OCI-LY7 (cell line): ENCODE measurements at regions not wholly inside any gene's neighbourhood (a gene's known extent, or its start where the extent isn't known, plus 50 kb on each side); places are given as distances from the start of the nearest gene placed in this dataset.

Source experiments
- BruUV-seq: library from RNA; stranded (reverse); fragments of 400-500 nt; replicated peaks from 2 replicates; lab custom pipeline; 2021; lab: Mats Ljungman, UMichigan
- CTCF ChIA-PET: fragments of 300-600 bp; sonication (Branson Sonifier 250); formaldehyde crosslinking; loops from one replicate; lab custom pipeline; 2022; ENCODE audit warnings: antibody characterized with exemption; ENCODE audit not compliant: unreplicated experiment; lab: Charles Lee
- POLR2A ChIA-PET: fragments of 300-600 bp; sonication (Branson Sonifier 250); formaldehyde crosslinking; loops from one replicate; lab custom pipeline; 2022; ENCODE audit warnings: antibody characterized with exemption; lab: Charles Lee
- DNase-seq: peaks from one replicate; pipeline ENCODE4 v3.0.0-alpha.2; 2015; ENCODE audit warnings: low spot score
- H2AFZ ChIP-seq: fragments of 200-600 bp; sonication (generic), shearing (Covaris generic); 2 replicates; pipeline ENCODE4 v1.6.1; 2014; ENCODE audit warnings: mild to moderate bottlenecking, antibody characterized with exemption, low read length, moderate library complexity
- H3K27ac ChIP-seq: fragments of 200-600 bp; sonication (generic); 2 replicates; pipeline ENCODE4 v1.5.1; 2014; ENCODE audit warnings: mixed run types, low read depth, mild to moderate bottlenecking, moderate library complexity, low read length, inconsistent platforms; ENCODE audit not compliant: poor library complexity, severe bottlenecking
- H3K36me3 ChIP-seq: fragments of 200-600 bp; sonication (generic); 2 replicates; pipeline ENCODE4 v1.6.1; 2014; ENCODE audit warnings: mild to moderate bottlenecking, antibody characterized with exemption, low read length, moderate library complexity, mixed read lengths; ENCODE audit not compliant: insufficient read depth
- H3K4me1 ChIP-seq: fragments of 200-600 bp; sonication (generic); 2 replicates; pipeline ENCODE4 v1.5.1; 2014; ENCODE audit warnings: mild to moderate bottlenecking, low read length; ENCODE audit not compliant: insufficient read depth, poor library complexity, severe bottlenecking
- H3K4me2 ChIP-seq: fragments of 200-600 bp; sonication (generic); 2 replicates; pipeline ENCODE4 v1.6.1; 2014; ENCODE audit warnings: mild to moderate bottlenecking, low read length
- H3K4me3 ChIP-seq: fragments of 200-600 bp; sonication (generic); 2 replicates; pipeline ENCODE4 v1.5.1; 2014; ENCODE audit warnings: mild to moderate bottlenecking, low read depth, low read length; ENCODE audit not compliant: poor library complexity, severe bottlenecking
- H3K79me2 ChIP-seq: fragments of 200-600 bp; sonication (generic); 2 replicates; pipeline ENCODE4 v1.6.1; 2016; ENCODE audit warnings: low read depth, mild to moderate bottlenecking, low read length, moderate library complexity, mixed read lengths; ENCODE audit not compliant: insufficient read depth
- H3K9me2 ChIP-seq: fragments of 200-600 bp; sonication (generic); 2 replicates; pipeline ENCODE4 v1.6.1; 2016; ENCODE audit warnings: mild to moderate bottlenecking, low read length, mixed read lengths; ENCODE audit not compliant: insufficient read depth
- H3K9me3 ChIP-seq: fragments of 200-600 bp; sonication (generic); 2 replicates; pipeline ENCODE4 v1.6.1; 2014; ENCODE audit warnings: mild to moderate bottlenecking, mixed run types, low read length, mixed read lengths
- H4K20me1 ChIP-seq: fragments of 200-600 bp; sonication (generic); 2 replicates; pipeline ENCODE4 v1.6.1; 2014; ENCODE audit warnings: mild to moderate bottlenecking, antibody characterized with exemption, low read length, moderate library complexity, mixed read lengths; ENCODE audit not compliant: insufficient read depth
- EZH2phosphoT487 ChIP-seq: fragments of 200-600 bp; sonication (generic); IDR thresholded peaks from 2 replicates; pipeline ENCODE4 v1.6.1; 2018; ENCODE audit warnings: low read depth, borderline replicate concordance, mild to moderate bottlenecking, mixed run types, antibody characterized with exemption, low read length, moderate library complexity, mixed read lengths
- intact Hi-C: fragments of 100-400 bp; cut with micrococcal nuclease; formaldehyde crosslinking; loops from one replicate; pipeline ENCODE4 v1.10.0; 2022; ENCODE audit not compliant: unreplicated experiment
- TF ChIP-seq, protein P1 (sequence below): fragments of 200-600 bp; sonication (generic); conservative IDR thresholded peaks from 2 replicates; pipeline ENCODE4 v1.5.1; 2014; ENCODE audit warnings: mild to moderate bottlenecking, antibody characterized with exemption, low read length, moderate library complexity, mixed read lengths

GRCh38 chr2:181196401-181196800 is 216.0 kb downstream of the UBE2E3 start:
- ChIA-PET CTCF (no interaction called here), POLR2A (no interaction called here)
- Histone ChIP-seq H3K36me3 (no peaks in the 10 kb centered on the region), H3K9me2 (no peaks in the 10 kb centered on the region), H3K79me2 (no peaks in the 10 kb centered on the region), H4K20me1 (no peaks in the 10 kb centered on the region), H2AFZ (no peak overlapping the region), H3K9me3 (no peaks in the 10 kb centered on the region), H3K4me2 (no peak overlapping the region), H3K27ac (no peak overlapping the region), H3K4me1 (no peaks in the 10 kb centered on the region), H3K4me3 (no peak overlapping the region)
- no peak for TF ChIP-seq EZH2phosphoT487
- TF ChIP-seq, protein P1, sequence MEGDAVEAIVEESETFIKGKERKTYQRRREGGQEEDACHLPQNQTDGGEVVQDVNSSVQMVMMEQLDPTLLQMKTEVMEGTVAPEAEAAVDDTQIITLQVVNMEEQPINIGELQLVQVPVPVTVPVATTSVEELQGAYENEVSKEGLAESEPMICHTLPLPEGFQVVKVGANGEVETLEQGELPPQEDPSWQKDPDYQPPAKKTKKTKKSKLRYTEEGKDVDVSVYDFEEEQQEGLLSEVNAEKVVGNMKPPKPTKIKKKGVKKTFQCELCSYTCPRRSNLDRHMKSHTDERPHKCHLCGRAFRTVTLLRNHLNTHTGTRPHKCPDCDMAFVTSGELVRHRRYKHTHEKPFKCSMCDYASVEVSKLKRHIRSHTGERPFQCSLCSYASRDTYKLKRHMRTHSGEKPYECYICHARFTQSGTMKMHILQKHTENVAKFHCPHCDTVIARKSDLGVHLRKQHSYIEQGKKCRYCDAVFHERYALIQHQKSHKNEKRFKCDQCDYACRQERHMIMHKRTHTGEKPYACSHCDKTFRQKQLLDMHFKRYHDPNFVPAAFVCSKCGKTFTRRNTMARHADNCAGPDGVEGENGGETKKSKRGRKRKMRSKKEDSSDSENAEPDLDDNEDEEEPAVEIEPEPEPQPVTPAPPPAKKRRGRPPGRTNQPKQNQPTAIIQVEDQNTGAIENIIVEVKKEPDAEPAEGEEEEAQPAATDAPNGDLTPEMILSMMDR, result no peak
- intact Hi-C loops, result no loop called here
- BruUV-seq, result no TSS peak
- no peak for DNase-seq

GRCh38 chr2:181197140-181197760 is 216.8 kb downstream of the UBE2E3 start:
- H3K9me2 ChIP-seq, result no peaks in the 10 kb centered on the region
- no peaks in the 10 kb centered on the region for H3K4me1 ChIP-seq
- ChIA-PET CTCF (no interaction called here), POLR2A (no interaction called here)
- no peak for DNase-seq
- H4K20me1 ChIP-seq, result no peaks in the 10 kb centered on the region
- TF ChIP-seq, protein P1, result no peak
- no peak for TF ChIP-seq EZH2phosphoT487
- H3K36me3 ChIP-seq, result no peaks in the 10 kb centered on the region
- no peak overlapping the region for H3K4me3 ChIP-seq
- H3K79me2 ChIP-seq, result no peaks in the 10 kb centered on the region
- BruUV-seq, result no TSS peak
- H3K4me2 ChIP-seq, result no peak overlapping the region
- intact Hi-C loops, result no loop called here
- no peak overlapping the region for H2AFZ ChIP-seq
- no peak overlapping the region for H3K27ac ChIP-seq
- H3K9me3 ChIP-seq, result no peaks in the 10 kb centered on the region

- no peaks in the 10 kb centered on the region for H3K9me2 ChIP-seq
- H3K4me1 ChIP-seq, result no peaks in the 10 kb centered on the region
- no peak for DNase-seq
- H3K9me3 ChIP-seq, result no peaks in the 10 kb centered on the region
- no peak overlapping the region for H3K27ac ChIP-seq
- TF ChIP-seq, protein P1, result no peak
- TF ChIP-seq EZH2phosphoT487, result no peak
- H4K20me1 ChIP-seq, result no peaks in the 10 kb centered on the region
- ChIA-PET POLR2A (no interaction called here), CTCF (no interaction called here)
- BruUV-seq, result no TSS peak
- no peak overlapping the region for H3K4me2 ChIP-seq
- H2AFZ ChIP-seq, result no peak overlapping the region
- no peak overlapping the region for H3K4me3 ChIP-seq
- H3K36me3 ChIP-seq, result no peaks in the 10 kb centered on the region
- intact Hi-C loops, result no loop called here
- H3K79me2 ChIP-seq, result no peaks in the 10 kb centered on the region
Observed at GRCh38 chr2:181198183-181198864, 217.9 kb downstream of the UBE2E3 start.
